HAP-1 (cell line): ENCODE measurements at regions not wholly inside any gene's neighbourhood (a gene's known extent, or its start where the extent isn't known, plus 50 kb on each side); places are given as distances from the start of the nearest gene placed in this dataset.

Experiments used
- DNase-seq, 2 experiments: peaks; one replicate each; pipeline ENCODE4 v3.0.0-alpha.2; 2016 to 2020; ENCODE audit warnings: low spot score in 2 of 2
- H3K27me3 ChIP-seq: fragments of 250-450 bp; sonication (Bioruptor Pico); 2 replicates; pipeline ENCODE4 v1.5.1; 2020; ENCODE audit warnings: low read depth, mild to moderate bottlenecking, moderate library complexity
- H3K36me3 ChIP-seq: fragments of 250-450 bp; sonication (Bioruptor Pico); replicated peaks from 2 replicates; pipeline ENCODE4 v1.5.1; 2020; ENCODE audit warnings: mild to moderate bottlenecking
- H3K4me1 ChIP-seq: fragments of 250-450 bp; sonication (Bioruptor Pico); 2 replicates; pipeline ENCODE4 v1.5.1; 2020; ENCODE audit warnings: mild to moderate bottlenecking
- H3K4me3 ChIP-seq: fragments of 250-450 bp; sonication (Bioruptor Pico); 2 replicates; pipeline ENCODE4 v1.5.1; 2020; ENCODE audit warnings: mild to moderate bottlenecking, moderate library complexity
- H3K9me3 ChIP-seq: fragments of 250-450 bp; sonication (Bioruptor Pico); 2 replicates; pipeline ENCODE4 v1.5.1; 2020; ENCODE audit warnings: mild to moderate bottlenecking, moderate library complexity
- in situ Hi-C: fragments of 300-500 bp; cut with MboI; formaldehyde crosslinking; loops from 3 replicates; pipeline ENCODE4 v1.14.3; 2020; ENCODE audit warnings: low sequenced_read_pairs, inconsistent platforms, mixed read lengths

DNA sequence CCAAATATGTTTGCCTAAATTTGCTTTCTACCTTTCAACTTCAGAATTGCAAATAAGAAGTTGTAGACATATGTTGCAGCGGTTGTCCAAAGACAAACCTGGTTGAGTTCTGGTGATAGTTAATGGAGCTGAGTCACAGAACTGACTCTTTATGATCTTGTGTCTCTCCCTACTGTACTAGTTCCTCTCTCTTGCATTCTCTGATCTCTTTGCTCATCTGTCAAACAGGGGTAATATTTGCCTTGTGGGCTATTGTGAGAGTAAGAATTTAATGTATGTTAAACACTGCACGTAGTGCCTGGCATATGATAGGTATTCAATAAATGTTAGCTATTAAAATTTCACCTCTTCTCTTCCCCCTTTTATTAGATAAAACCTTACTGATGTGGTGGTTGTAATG lies 283.5 kb upstream of the RGS6 start:
- in situ Hi-C loops = no loop called here

GRCh38 chr14:71650187-71650755 lies 282.0 kb upstream of the RGS6 start:
- no peak overlapping the region for H3K4me3 ChIP-seq
- no peak for DNase-seq
- peaks cover 13% of the 10 kb centered on the region for H3K4me1 ChIP-seq
- H3K9me3 ChIP-seq = no peaks in the 10 kb centered on the region
- H3K36me3 ChIP-seq = no peaks in the 10 kb centered on the region
- no peaks in the 10 kb centered on the region for H3K27me3 ChIP-seq
- in situ Hi-C loops = no loop called here

More for the DNA sequence above, 283.5 kb upstream of the RGS6 start:
- Histone ChIP-seq H3K27me3 (no peaks in the 10 kb centered on the region), H3K4me3 (no peak overlapping the region), H3K36me3 (no peaks in the 10 kb centered on the region), H3K4me1 (peaks cover 13% of the 10 kb centered on the region), H3K9me3 (no peaks in the 10 kb centered on the region)
- no peak for DNase-seq

GRCh38 chr14:71651228-71651627 lies 281.0 kb upstream of the RGS6 start:
- in situ Hi-C loops = no loop called here
- Histone ChIP-seq H3K9me3 (no peaks in the 10 kb centered on the region), H3K27me3 (no peaks in the 10 kb centered on the region), H3K4me1 (peaks cover 13% of the 10 kb centered on the region), H3K36me3 (no peaks in the 10 kb centered on the region), H3K4me3 (no peak overlapping the region)
- no peak for DNase-seq

DNA sequence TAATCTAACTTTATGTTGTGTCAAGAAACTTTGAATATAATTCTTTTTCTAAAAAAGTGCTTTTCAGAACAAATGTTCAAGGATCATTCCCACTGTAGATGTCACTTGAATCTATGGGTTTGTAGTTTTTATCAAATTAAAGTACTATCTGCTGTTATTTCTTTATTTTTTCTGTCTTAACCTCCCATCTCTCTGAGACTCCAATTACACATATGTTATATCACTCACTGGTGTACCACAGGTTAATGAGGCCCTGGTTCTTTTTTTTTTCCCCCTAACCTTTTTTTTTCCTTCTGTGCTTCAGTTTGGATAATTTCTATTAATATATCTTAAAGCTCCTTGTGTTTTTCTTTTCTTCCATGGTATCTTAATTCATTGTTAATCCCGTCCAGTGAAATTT lies 279.9 kb upstream of the RGS6 start:
- peaks cover 7% of the 10 kb centered on the region for H3K4me1 ChIP-seq
- H3K36me3 ChIP-seq = no peaks in the 10 kb centered on the region
- H3K4me3 ChIP-seq = no peak overlapping the region
- in situ Hi-C loops = no loop called here
- no peaks in the 10 kb centered on the region for H3K27me3 ChIP-seq
- DNase-seq = no peak
- no peaks in the 10 kb centered on the region for H3K9me3 ChIP-seq

DNA sequence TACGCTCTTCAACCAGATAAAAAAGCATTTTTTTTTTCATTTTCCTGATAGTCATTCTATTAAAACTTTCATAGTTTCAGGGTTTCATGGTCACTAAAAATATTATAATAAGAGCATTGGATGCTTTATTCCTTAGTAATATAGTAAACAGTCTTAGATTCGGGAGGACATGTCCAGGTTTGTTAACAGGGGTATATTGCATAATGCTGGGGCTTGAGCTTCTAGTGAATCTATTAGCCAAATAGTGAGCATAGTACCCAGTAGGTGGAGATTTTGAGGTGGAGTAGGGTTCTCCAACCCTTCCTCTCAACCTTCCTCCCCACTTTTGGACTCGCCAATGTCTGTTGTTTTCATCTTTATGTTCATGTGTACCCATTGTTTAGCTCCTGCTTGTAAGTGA lies 277.4 kb upstream of the RGS6 start:
- peaks cover 14% of the 10 kb centered on the region for H3K4me1 ChIP-seq
- no peak overlapping the region for H3K4me3 ChIP-seq
- in situ Hi-C loops = no loop called here
- no peaks in the 10 kb centered on the region for H3K36me3 ChIP-seq
- H3K27me3 ChIP-seq = no peaks in the 10 kb centered on the region
- no peak for DNase-seq
- no peaks in the 10 kb centered on the region for H3K9me3 ChIP-seq

DNA sequence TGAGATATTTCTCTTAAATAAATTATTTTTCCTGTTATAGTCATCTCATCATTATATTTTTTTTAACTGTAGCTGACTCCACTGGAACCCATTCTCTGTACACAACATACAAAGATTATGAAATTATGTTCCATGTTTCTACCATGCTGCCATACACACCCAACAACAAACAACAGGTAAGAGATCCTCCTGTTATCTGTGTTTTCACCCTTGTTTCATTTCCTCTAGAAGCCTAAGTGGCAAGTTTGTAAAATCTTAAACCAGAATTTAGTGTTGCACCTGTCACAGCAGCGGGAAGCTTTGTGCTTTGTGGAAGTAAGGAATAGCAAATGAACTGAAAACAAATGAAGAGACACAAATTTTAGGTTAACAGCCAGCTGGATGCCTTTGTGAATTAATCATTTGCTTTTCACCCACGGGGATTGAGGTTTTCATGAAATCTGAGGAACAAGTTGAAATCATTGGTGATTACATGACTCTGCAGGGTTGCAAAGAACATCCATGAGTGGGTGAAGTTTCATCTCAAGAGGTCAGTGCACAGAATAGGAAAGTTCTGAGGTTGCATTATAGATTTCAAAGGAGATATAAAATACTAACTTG lies 273.9 kb upstream of the RGS6 start:
- no peaks in the 10 kb centered on the region for H3K36me3 ChIP-seq
- DNase-seq = no peak
- no peaks in the 10 kb centered on the region for H3K9me3 ChIP-seq
- no peak overlapping the region for H3K4me3 ChIP-seq
- H3K4me1 ChIP-seq = peaks cover 10% of the 10 kb centered on the region
- no peaks in the 10 kb centered on the region for H3K27me3 ChIP-seq
- in situ Hi-C loops = no loop called here

GRCh38 chr14:71659159-71659558 lies 273.1 kb upstream of the RGS6 start:
- Histone ChIP-seq H3K9me3 (no peaks in the 10 kb centered on the region), H3K4me1 (peaks cover 10% of the 10 kb centered on the region), H3K4me3 (no peak overlapping the region), H3K27me3 (no peaks in the 10 kb centered on the region), H3K36me3 (no peaks in the 10 kb centered on the region)
- peak in 1 of 2 experiments; percentile 48 for DNase-seq
- in situ Hi-C loops = no loop called here

DNA sequence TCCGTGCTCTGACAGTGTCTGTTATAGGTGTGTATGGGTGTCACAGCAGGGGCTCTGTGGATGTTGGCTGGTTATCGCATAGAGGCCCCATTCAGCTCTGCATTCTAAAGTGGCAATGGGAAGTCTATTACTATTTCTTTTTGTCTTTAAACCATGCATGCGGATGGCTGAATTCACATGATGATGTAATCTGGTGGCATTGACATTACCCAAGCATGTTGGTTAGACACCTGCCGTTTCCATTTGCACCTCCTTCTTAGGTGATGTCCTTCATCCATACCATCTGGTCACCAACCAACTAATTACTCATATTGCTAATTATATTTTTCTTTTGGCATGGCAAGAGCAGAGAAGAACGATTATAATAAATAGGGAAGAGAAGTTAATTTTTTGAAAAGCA lies 270.8 kb upstream of the RGS6 start:
- Histone ChIP-seq H3K9me3 (no peaks in the 10 kb centered on the region), H3K36me3 (no peaks in the 10 kb centered on the region), H3K4me1 (peaks cover 10% of the 10 kb centered on the region), H3K27me3 (no peaks in the 10 kb centered on the region), H3K4me3 (no peak overlapping the region)
- DNase-seq = no peak
- in situ Hi-C loops = no loop called here

DNA sequence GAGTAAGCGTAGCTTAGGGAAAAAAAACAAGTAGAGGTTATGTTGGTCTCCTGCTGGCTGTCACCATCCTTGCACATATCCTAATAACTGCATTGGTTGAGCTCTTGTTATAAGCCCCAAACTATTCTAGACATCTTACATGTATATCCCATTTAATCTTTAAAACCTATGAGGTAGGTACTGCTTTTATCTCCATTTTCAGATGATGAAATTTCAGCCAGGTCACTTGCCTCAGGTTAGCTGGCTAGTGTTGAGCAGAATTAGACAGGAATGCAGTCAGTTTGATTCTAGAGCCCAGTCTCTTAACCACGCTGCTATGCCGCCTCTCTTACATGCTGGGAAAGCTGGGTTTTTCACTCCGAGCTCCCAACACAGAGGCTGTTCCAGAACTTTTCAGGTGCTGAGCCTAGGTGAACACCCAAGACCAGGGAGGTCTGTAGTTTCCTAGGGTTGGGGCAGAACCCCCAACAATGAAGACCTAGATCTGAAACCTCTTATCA lies 269.9 kb upstream of the RGS6 start:
- in situ Hi-C loops = no loop called here
- no peaks in the 10 kb centered on the region for H3K9me3 ChIP-seq
- H3K4me3 ChIP-seq = no peak overlapping the region
- peaks cover 10% of the 10 kb centered on the region for H3K4me1 ChIP-seq
- H3K36me3 ChIP-seq = no peaks in the 10 kb centered on the region
- no peaks in the 10 kb centered on the region for H3K27me3 ChIP-seq
- no peak for DNase-seq

GRCh38 chr14:71665157-71665556 lies 267.1 kb upstream of the RGS6 start:
- no peak for DNase-seq
- no peaks in the 10 kb centered on the region for H3K27me3 ChIP-seq
- in situ Hi-C loops = no loop called here

DNA sequence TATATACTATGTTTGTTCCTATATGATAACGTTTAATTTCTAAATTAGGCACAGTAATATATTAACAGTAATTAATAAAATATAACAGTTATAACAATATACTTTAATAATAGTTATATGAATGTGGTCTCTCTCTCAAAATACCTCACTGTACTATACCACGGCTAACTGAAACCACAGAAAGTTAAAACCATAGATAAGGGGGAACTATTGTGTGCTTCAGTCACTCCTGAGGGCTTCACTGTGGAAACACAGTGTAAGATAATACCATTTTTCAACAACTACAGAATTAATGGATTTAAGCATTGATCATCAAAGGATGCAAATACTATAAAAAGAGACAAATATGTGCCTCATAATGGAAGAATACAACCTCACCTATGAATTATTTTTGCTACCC lies 266.4 kb upstream of the RGS6 start:
- in situ Hi-C loops = no loop called here
- DNase-seq = no peak
- no peaks in the 10 kb centered on the region for H3K27me3 ChIP-seq

More at GRCh38 chr14:71665157-71665556, 267.1 kb upstream of the RGS6 start:
- Histone ChIP-seq H3K4me3 (no peak overlapping the region), H3K36me3 (no peaks in the 10 kb centered on the region), H3K9me3 (no peaks in the 10 kb centered on the region), H3K4me1 (no peaks in the 10 kb centered on the region; the same call in 1 of the 2 replicates)

DNA sequence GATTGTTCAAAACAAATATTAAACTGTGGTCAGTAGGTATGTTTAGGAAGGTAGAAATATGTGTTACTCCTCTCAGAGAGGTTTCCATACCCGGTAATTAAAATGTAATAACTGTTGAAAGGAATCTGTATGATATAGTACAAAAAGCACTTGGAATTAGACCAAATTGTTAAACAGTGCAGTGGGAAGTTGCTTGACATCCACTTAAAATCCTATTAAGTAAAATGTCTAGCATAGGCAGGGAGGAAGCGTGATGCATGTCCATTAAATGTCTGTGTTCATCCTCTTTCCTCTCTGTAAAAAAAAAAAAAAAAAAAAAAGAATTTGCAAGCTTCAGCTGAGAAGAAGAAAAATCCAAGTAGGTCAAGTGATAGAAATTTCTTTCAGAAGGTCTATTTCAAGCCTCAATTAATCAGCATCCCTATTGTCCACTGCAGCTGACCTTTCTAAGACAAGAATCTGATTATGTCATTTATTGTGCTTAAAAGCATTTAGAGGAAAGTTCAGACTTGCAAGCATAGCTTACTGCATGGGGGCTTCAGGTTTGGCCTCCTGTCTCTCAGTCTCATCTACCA lies 265.6 kb upstream of the RGS6 start:
- no peak overlapping the region for H3K4me3 ChIP-seq
- H3K4me1 ChIP-seq = no peaks in the 10 kb centered on the region; the same call in 1 of the 2 replicates
- no peaks in the 10 kb centered on the region for H3K36me3 ChIP-seq
- no peaks in the 10 kb centered on the region for H3K9me3 ChIP-seq
- H3K27me3 ChIP-seq = no peaks in the 10 kb centered on the region
- DNase-seq = no peak
- in situ Hi-C loops = no loop called here

More for the DNA sequence above, 266.4 kb upstream of the RGS6 start:
- H3K4me3 ChIP-seq = no peak overlapping the region
- H3K36me3 ChIP-seq = no peaks in the 10 kb centered on the region
- no peaks in the 10 kb centered on the region; the same call in 1 of the 2 replicates for H3K4me1 ChIP-seq
- no peaks in the 10 kb centered on the region for H3K9me3 ChIP-seq

GRCh38 chr14:71668186-71668912 lies 263.9 kb upstream of the RGS6 start:
- no peak for DNase-seq
- in situ Hi-C loops = no loop called here
- H3K4me1 ChIP-seq = no peaks in the 10 kb centered on the region; the same call in 1 of the 2 replicates
- H3K4me3 ChIP-seq = no peak overlapping the region
- H3K9me3 ChIP-seq = no peaks in the 10 kb centered on the region
- no peaks in the 10 kb centered on the region for H3K36me3 ChIP-seq
- no peaks in the 10 kb centered on the region for H3K27me3 ChIP-seq

DNA sequence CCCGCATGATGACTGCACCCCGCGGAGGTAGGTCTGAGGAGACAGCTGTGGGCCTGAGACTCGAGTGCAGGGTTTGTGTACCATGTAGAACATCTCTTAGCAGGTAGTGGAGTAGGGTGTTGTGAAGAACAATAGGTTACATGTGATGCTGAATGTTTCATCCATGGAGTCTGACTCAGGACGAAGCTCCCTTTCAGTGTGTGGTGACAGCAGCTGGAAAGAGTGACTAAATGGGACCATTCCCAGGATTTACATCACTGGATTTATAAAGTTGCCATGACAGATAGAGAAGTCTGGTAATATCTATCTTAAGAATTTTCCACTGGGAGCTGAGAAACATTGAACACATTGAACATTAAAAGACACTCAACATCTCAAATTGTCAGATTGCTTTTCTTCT lies 259.6 kb upstream of the RGS6 start:
- Histone ChIP-seq H3K4me3 (no peak overlapping the region), H3K36me3 (no peaks in the 10 kb centered on the region), H3K27me3 (no peaks in the 10 kb centered on the region), H3K9me3 (no peaks in the 10 kb centered on the region; the same call in 1 of the 2 replicates), H3K4me1 (peaks cover 12% of the 10 kb centered on the region)
- in situ Hi-C loops = no loop called here
- no peak for DNase-seq
